ENCODE measurements at regions not wholly inside any gene's neighbourhood (a gene's known extent, or its start where the extent isn't known, plus 50 kb on each side); places are given as distances from the start of the nearest gene placed in this dataset.

DNA sequence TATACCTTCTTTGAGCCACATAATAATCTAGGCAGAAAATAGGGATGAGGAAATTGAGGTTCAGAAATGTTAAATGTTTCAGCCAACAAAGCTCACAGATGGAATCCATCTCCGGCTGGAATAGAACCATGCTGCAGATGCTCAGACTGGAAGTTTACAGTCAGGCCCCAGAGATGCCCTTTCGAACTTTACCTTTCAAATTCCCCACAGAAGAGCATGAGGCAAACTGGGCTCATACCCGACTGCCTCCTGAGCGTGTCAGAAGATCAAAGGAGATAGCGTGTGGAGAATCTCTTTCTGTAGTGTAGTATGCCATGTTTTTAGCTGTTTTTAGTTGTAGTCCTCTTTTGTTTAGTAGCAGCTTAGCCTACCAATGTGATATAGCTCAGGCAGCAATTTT, 72.0 kb upstream of the DAP start:
- Mint-ChIP-seq H3K27ac (no peak overlapping the region), H3K9me3 (no peaks in the 10 kb centered on the region), H3K36me3 (no peaks in the 10 kb centered on the region), H3K27me3 (ENCODE audit: insufficient read depth, low read depth) (peaks cover 2% of the 10 kb centered on the region), H3K4me1 (peaks cover 6% of the 10 kb centered on the region), H3K4me3 (no peak overlapping the region)
- no peaks in the 10 kb centered on the region for H3F3A ChIP-seq (ENCODE audit: low read depth)
- no peak for DNase-seq (ENCODE audit: low spot score)
- H3K36me3 ChIP-seq: no peaks in the 10 kb centered on the region
- no peak for TF ChIP-seq EZH2 (IDR thresholded peaks at IDR 0.05)
- TF ChIP-seq, protein P1, sequence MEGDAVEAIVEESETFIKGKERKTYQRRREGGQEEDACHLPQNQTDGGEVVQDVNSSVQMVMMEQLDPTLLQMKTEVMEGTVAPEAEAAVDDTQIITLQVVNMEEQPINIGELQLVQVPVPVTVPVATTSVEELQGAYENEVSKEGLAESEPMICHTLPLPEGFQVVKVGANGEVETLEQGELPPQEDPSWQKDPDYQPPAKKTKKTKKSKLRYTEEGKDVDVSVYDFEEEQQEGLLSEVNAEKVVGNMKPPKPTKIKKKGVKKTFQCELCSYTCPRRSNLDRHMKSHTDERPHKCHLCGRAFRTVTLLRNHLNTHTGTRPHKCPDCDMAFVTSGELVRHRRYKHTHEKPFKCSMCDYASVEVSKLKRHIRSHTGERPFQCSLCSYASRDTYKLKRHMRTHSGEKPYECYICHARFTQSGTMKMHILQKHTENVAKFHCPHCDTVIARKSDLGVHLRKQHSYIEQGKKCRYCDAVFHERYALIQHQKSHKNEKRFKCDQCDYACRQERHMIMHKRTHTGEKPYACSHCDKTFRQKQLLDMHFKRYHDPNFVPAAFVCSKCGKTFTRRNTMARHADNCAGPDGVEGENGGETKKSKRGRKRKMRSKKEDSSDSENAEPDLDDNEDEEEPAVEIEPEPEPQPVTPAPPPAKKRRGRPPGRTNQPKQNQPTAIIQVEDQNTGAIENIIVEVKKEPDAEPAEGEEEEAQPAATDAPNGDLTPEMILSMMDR (IDR thresholded peaks at IDR 0.05): no peak
- H2AFZ ChIP-seq (replicated peaks): no peak overlapping the region
- H4K20me1 ChIP-seq (ENCODE audit: low read depth): no peaks in the 10 kb centered on the region
- H3K4me3 ChIP-seq: no peak overlapping the region
- no peaks in the 10 kb centered on the region for H3K9me3 ChIP-seq (ENCODE audit: low read depth)
- no peaks in the 10 kb centered on the region for H3K79me2 ChIP-seq (ENCODE audit: low read depth)
- H3K27ac ChIP-seq: no peak overlapping the region
- H3K4me2 ChIP-seq: no peak overlapping the region
- no peak overlapping the region for H3K9ac ChIP-seq
- H3K4me1 ChIP-seq: no peaks in the 10 kb centered on the region
- H3K27me3 ChIP-seq: no peaks in the 10 kb centered on the region

DNA sequence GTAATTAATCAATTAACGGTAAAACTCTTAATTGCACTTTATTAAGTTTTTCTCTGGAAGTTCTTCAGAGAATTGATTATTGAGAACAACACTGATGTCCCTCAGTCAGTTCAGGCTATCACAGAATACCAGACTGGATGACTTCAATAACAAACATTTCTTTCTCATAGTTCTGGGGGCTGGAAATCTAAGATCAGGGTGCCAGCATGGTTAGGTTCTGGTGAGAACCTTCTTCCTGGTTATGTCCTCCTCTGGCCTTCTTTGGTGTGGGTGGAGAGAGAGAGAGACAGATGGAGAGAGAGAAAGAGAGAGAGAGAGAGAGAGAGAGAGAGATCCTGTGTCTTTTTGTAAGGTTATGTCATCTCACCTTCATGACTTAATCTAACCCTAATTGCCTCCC, 71.4 kb upstream of the DAP start:
- H4K20me1 ChIP-seq (ENCODE audit: low read depth): no peaks in the 10 kb centered on the region

DNA sequence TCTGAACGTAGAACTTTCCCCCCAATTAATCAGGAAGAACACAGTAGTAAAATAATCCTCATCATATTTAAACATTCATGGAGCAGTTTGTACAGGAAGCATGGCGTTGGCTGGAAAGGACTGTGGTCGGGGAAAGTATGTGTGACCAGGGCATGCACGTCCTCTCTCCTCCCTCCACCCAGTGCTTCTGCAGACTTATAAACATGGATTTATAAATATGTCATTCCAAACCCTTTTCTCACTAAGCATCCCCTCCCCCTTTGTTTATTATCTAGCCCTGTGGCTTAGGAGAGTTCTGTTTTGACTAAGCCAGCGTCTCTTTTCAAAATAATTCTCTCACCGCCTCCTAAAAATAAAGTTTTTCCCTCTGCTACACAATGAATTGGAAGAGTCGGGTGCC, 70.4 kb upstream of the DAP start:
- TF ChIP-seq EZH2 (IDR thresholded peaks at IDR 0.05) (no peak), EZH2phosphoT487 (IDR thresholded peaks at IDR 0.05) (no peak)
- TF ChIP-seq, protein P1 (IDR thresholded peaks at IDR 0.05): no peak
- Mint-ChIP-seq H3K27ac (no peak overlapping the region), H3K4me3 (no peak overlapping the region), H3K27me3 (ENCODE audit: insufficient read depth, low read depth) (peaks cover 2% of the 10 kb centered on the region), H3K36me3 (no peaks in the 10 kb centered on the region), H3K4me1 (peaks cover 6% of the 10 kb centered on the region), H3K9me3 (no peaks in the 10 kb centered on the region)
- Histone ChIP-seq H3K27me3 (no peaks in the 10 kb centered on the region), H2AFZ (replicated peaks) (no peak overlapping the region), H3K27ac (no peak overlapping the region), H3K79me2 (ENCODE audit: low read depth) (no peaks in the 10 kb centered on the region), H3K9me3 (ENCODE audit: low read depth) (no peaks in the 10 kb centered on the region), H3K4me1 (no peaks in the 10 kb centered on the region), H3K4me3 (no peak overlapping the region), H3K9ac (no peak overlapping the region), H3K4me2 (no peak overlapping the region), H3K36me3 (no peaks in the 10 kb centered on the region), H3F3A (ENCODE audit: low read depth) (no peaks in the 10 kb centered on the region), H4K20me1 (ENCODE audit: low read depth) (no peaks in the 10 kb centered on the region)
- DNase-seq (ENCODE audit: low spot score): no peak

More for the DNA sequence above, 71.4 kb upstream of the DAP start:
- no peaks in the 10 kb centered on the region for H3K36me3 Mint-ChIP-seq
- Histone ChIP-seq H3K4me2 (no peak overlapping the region), H3K9ac (no peak overlapping the region), H3K4me3 (no peak overlapping the region), H2AFZ (replicated peaks) (no peak overlapping the region), H3K79me2 (ENCODE audit: low read depth) (no peaks in the 10 kb centered on the region), H3F3A (ENCODE audit: low read depth) (no peaks in the 10 kb centered on the region), H3K9me3 (ENCODE audit: low read depth) (no peaks in the 10 kb centered on the region), H3K27ac (no peak overlapping the region), H3K36me3 (no peaks in the 10 kb centered on the region), H3K27me3 (no peaks in the 10 kb centered on the region), H3K4me1 (no peaks in the 10 kb centered on the region)
- TF ChIP-seq EZH2phosphoT487 (IDR thresholded peaks at IDR 0.05): no peak
- TF ChIP-seq, protein P1 (IDR thresholded peaks at IDR 0.05): no peak
- H3K4me3 Mint-ChIP-seq: no peak overlapping the region
- DNase-seq (ENCODE audit: low spot score): no peak
- no peak overlapping the region for H3K27ac Mint-ChIP-seq
- peaks cover 2% of the 10 kb centered on the region for H3K27me3 Mint-ChIP-seq (ENCODE audit: insufficient read depth, low read depth)
- H3K9me3 Mint-ChIP-seq: no peaks in the 10 kb centered on the region
- peaks cover 6% of the 10 kb centered on the region for H3K4me1 Mint-ChIP-seq

DNA sequence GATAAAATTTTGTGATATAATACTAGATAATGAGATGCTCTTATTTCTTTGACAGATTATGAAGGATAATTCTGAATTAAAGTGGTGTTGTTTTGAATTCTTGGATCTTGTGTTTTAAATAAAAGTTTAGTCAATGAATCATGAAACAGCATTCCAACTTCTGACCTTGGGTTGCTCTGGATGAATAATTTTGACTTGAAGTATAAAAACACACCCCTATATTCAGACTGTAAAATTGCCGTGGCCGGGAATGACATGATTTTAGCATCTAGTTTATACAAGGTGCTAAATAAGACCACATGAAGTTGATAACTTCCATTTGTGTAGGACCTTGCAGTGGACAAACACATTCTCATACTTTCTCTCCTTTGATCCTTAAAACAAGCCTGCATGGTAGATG, 67.2 kb upstream of the DAP start:
- Mint-ChIP-seq H3K4me3 (no peak overlapping the region), H3K9me3 (peaks cover 2% of the 10 kb centered on the region), H3K36me3 (no peaks in the 10 kb centered on the region), H3K27ac (no peak overlapping the region), H3K4me1 (peaks cover 6% of the 10 kb centered on the region), H3K27me3 (ENCODE audit: insufficient read depth, low read depth) (no peaks in the 10 kb centered on the region)
- no peak for DNase-seq (ENCODE audit: low spot score)
- Histone ChIP-seq H3K27ac (no peak overlapping the region), H3K9me3 (ENCODE audit: low read depth) (no peaks in the 10 kb centered on the region), H3K9ac (no peak overlapping the region), H3K79me2 (ENCODE audit: low read depth) (no peaks in the 10 kb centered on the region), H4K20me1 (ENCODE audit: low read depth) (no peaks in the 10 kb centered on the region), H2AFZ (replicated peaks) (no peak overlapping the region), H3K36me3 (no peaks in the 10 kb centered on the region), H3K4me3 (no peak overlapping the region), H3K4me2 (no peak overlapping the region), H3F3A (ENCODE audit: low read depth) (no peaks in the 10 kb centered on the region), H3K27me3 (no peaks in the 10 kb centered on the region), H3K4me1 (no peaks in the 10 kb centered on the region)
- no peak for TF ChIP-seq EZH2 (IDR thresholded peaks at IDR 0.05)
